ENCODE measurements at regions not wholly inside any gene's neighbourhood (a gene's known extent, or its start where the extent isn't known, plus 50 kb on each side); places are given as distances from the start of the nearest gene placed in this dataset.
"Not testable (repeated sequence)": the region's sequence is repeated elsewhere in the genome, so short reads cannot be mapped to it uniquely, and the experiment has no call there.

- H3K4me2 ChIP-seq (ENCODE audit: low read depth, low read length, poor library complexity, severe bottlenecking): no peak overlapping the region
- H3K36me3 ChIP-seq (ENCODE audit: insufficient read depth, low read length): no peaks in the 10 kb centered on the region
- no peaks in the 10 kb centered on the region for H3K79me2 ChIP-seq (ENCODE audit: low read length)
- peak; percentile 79 for DNase-seq
- H2AFZ ChIP-seq (ENCODE audit: low read length): no peak overlapping the region
- no peak overlapping the region for H3K9ac ChIP-seq (ENCODE audit: low read length)
- H3K9me2 ChIP-seq (replicated peaks; ENCODE audit: insufficient read depth, low read length): no peaks in the 10 kb centered on the region
- H3K9me3 ChIP-seq (ENCODE audit: low read length): no peaks in the 10 kb centered on the region; the same call in none of the 2 replicates
- no peak overlapping the region for H3K4me3 ChIP-seq (ENCODE audit: low read length)
- H3K27me3 ChIP-seq (ENCODE audit: low read length): no peaks in the 10 kb centered on the region
- no peaks in the 10 kb centered on the region for H3K4me1 ChIP-seq (ENCODE audit: low read length)
- H3K27ac ChIP-seq (ENCODE audit: low read length): no peak overlapping the region
- H4K20me1 ChIP-seq (ENCODE audit: insufficient read depth, low read depth, low read length): no peaks in the 10 kb centered on the region
Measured at GRCh38 chrX:145393702-145394235, 146.5 kb downstream of the SPANXN1 start.

GRCh38 chrX:145394344-145394743 lies 147.0 kb downstream of the SPANXN1 start:
- Histone ChIP-seq H3K9me3 (ENCODE audit: low read length) (no peaks in the 10 kb centered on the region; the same call in none of the 2 replicates), H3K4me2 (ENCODE audit: low read depth, low read length, poor library complexity, severe bottlenecking) (no peak overlapping the region), H3K4me1 (ENCODE audit: low read length) (0 out of 2 replicates have a peak, but pooled peaks cover 2% of the 10 kb centered on the region), H3K79me2 (ENCODE audit: low read length) (no peaks in the 10 kb centered on the region), H4K20me1 (ENCODE audit: insufficient read depth, low read depth, low read length) (no peaks in the 10 kb centered on the region), H2AFZ (ENCODE audit: low read length) (no peak overlapping the region), H3K9me2 (replicated peaks; ENCODE audit: insufficient read depth, low read length) (no peaks in the 10 kb centered on the region), H3K9ac (ENCODE audit: low read length) (no peak overlapping the region), H3K36me3 (ENCODE audit: insufficient read depth, low read length) (no peaks in the 10 kb centered on the region), H3K27ac (ENCODE audit: low read length) (no peak overlapping the region), H3K27me3 (ENCODE audit: low read length) (no peaks in the 10 kb centered on the region), H3K4me3 (ENCODE audit: low read length) (no peak overlapping the region)
- DNase-seq: no peak

- no peak for DNase-seq
- Histone ChIP-seq H4K20me1 (ENCODE audit: insufficient read depth, low read depth, low read length) (no peaks in the 10 kb centered on the region), H3K4me3 (ENCODE audit: low read length) (no peak overlapping the region), H3K4me2 (ENCODE audit: low read depth, low read length, poor library complexity, severe bottlenecking) (no peak overlapping the region), H3K27me3 (ENCODE audit: low read length) (no peaks in the 10 kb centered on the region), H2AFZ (ENCODE audit: low read length) (no peak overlapping the region), H3K9ac (ENCODE audit: low read length) (no peak overlapping the region), H3K27ac (ENCODE audit: low read length) (no peak overlapping the region), H3K36me3 (ENCODE audit: insufficient read depth, low read length) (no peaks in the 10 kb centered on the region), H3K4me1 (ENCODE audit: low read length) (0 out of 2 replicates have a peak, but pooled peaks cover 3% of the 10 kb centered on the region), H3K9me2 (replicated peaks; ENCODE audit: insufficient read depth, low read length) (no peaks in the 10 kb centered on the region), H3K9me3 (ENCODE audit: low read length) (no peaks in the 10 kb centered on the region; the same call in none of the 2 replicates), H3K79me2 (ENCODE audit: low read length) (no peaks in the 10 kb centered on the region)
Measured at GRCh38 chrX:145396612-145397011, 149.3 kb downstream of the SPANXN1 start.

- Histone ChIP-seq H4K20me1 (ENCODE audit: insufficient read depth, low read depth, low read length) (no peaks in the 10 kb centered on the region), H3K4me2 (ENCODE audit: low read depth, low read length, poor library complexity, severe bottlenecking) (no peak overlapping the region), H3K4me1 (ENCODE audit: low read length) (peaks cover 6% of the 10 kb centered on the region; the same call in 1 of the 2 replicates), H3K27ac (ENCODE audit: low read length) (no peak overlapping the region), H3K79me2 (ENCODE audit: low read length) (no peaks in the 10 kb centered on the region), H3K9ac (ENCODE audit: low read length) (no peak overlapping the region), H3K36me3 (ENCODE audit: insufficient read depth, low read length) (no peaks in the 10 kb centered on the region), H3K4me3 (ENCODE audit: low read length) (no peak overlapping the region), H2AFZ (ENCODE audit: low read length) (no peak overlapping the region), H3K9me2 (replicated peaks; ENCODE audit: insufficient read depth, low read length) (no peaks in the 10 kb centered on the region), H3K9me3 (ENCODE audit: low read length) (no peaks in the 10 kb centered on the region), H3K27me3 (ENCODE audit: low read length) (no peaks in the 10 kb centered on the region)
- peak; percentile 88 for DNase-seq
Measured at GRCh38 chrX:145405012-145405411, 157.7 kb downstream of the SPANXN1 start.

- no peaks in the 10 kb centered on the region for H3K9me3 ChIP-seq (ENCODE audit: low read length)
- no peak overlapping the region for H3K9ac ChIP-seq (ENCODE audit: low read length)
- H3K4me3 ChIP-seq (ENCODE audit: low read length): no peak overlapping the region
- H3K27ac ChIP-seq (ENCODE audit: low read length): no peak overlapping the region
- peaks cover under 1% of the 10 kb centered on the region; the same call in 1 of the 2 replicates for H3K4me1 ChIP-seq (ENCODE audit: low read length)
- H3K9me2 ChIP-seq (replicated peaks; ENCODE audit: insufficient read depth, low read length): no peaks in the 10 kb centered on the region
- H3K36me3 ChIP-seq (ENCODE audit: insufficient read depth, low read length): no peaks in the 10 kb centered on the region
- no peaks in the 10 kb centered on the region for H3K79me2 ChIP-seq (ENCODE audit: low read length)
- H2AFZ ChIP-seq (ENCODE audit: low read length): no peak overlapping the region
- no peak for DNase-seq
- H4K20me1 ChIP-seq (ENCODE audit: insufficient read depth, low read depth, low read length): no peaks in the 10 kb centered on the region
- H3K27me3 ChIP-seq (ENCODE audit: low read length): no peaks in the 10 kb centered on the region
- H3K4me2 ChIP-seq (ENCODE audit: low read depth, low read length, poor library complexity, severe bottlenecking): no peak overlapping the region
Measured at GRCh38 chrX:145410622-145411021, 163.3 kb downstream of the SPANXN1 start.

- H3K27ac ChIP-seq (ENCODE audit: low read length); H3K27me3 ChIP-seq (ENCODE audit: low read length); H3K9me2 ChIP-seq (replicated peaks; ENCODE audit: insufficient read depth, low read length); H3K4me2 ChIP-seq (ENCODE audit: low read depth, low read length, poor library complexity, severe bottlenecking); H3K79me2 ChIP-seq (ENCODE audit: low read length); H3K4me1 ChIP-seq (ENCODE audit: low read length); H3K9me3 ChIP-seq (ENCODE audit: low read length); H2AFZ ChIP-seq (ENCODE audit: low read length); H3K9ac ChIP-seq (ENCODE audit: low read length); H4K20me1 ChIP-seq (ENCODE audit: insufficient read depth, low read depth, low read length); DNase-seq; H3K36me3 ChIP-seq (ENCODE audit: insufficient read depth, low read length); H3K4me3 ChIP-seq (ENCODE audit: low read length): not testable (repeated sequence)
Measured at GRCh38 chrX:145436211-145436610, 188.9 kb downstream of the SPANXN1 start.

- Histone ChIP-seq H3K27ac (ENCODE audit: low read length) (no peak overlapping the region), H3K27me3 (ENCODE audit: low read length) (no peaks in the 10 kb centered on the region), H4K20me1 (ENCODE audit: insufficient read depth, low read depth, low read length) (no peaks in the 10 kb centered on the region), H3K4me3 (ENCODE audit: low read length) (no peak overlapping the region), H3K79me2 (ENCODE audit: low read length) (no peaks in the 10 kb centered on the region), H3K4me2 (ENCODE audit: low read depth, low read length, poor library complexity, severe bottlenecking) (no peak overlapping the region), H3K4me1 (ENCODE audit: low read length) (no peaks in the 10 kb centered on the region; the same call in 1 of the 2 replicates), H2AFZ (ENCODE audit: low read length) (0 out of 2 replicates have a peak overlapping the region, but pooled peaks have one; percentile 74), H3K9ac (ENCODE audit: low read length) (no peak overlapping the region), H3K36me3 (ENCODE audit: insufficient read depth, low read length) (no peaks in the 10 kb centered on the region), H3K9me2 (replicated peaks; ENCODE audit: insufficient read depth, low read length) (no peaks in the 10 kb centered on the region), H3K9me3 (ENCODE audit: low read length) (peaks cover 5% of the 10 kb centered on the region; the same call in 1 of the 2 replicates)
- peak; percentile 57 for DNase-seq
Measured at GRCh38 chrX:145464650-145465049, 217.3 kb downstream of the SPANXN1 start.

- Histone ChIP-seq H3K9ac (ENCODE audit: low read length) (no peak overlapping the region), H3K27me3 (ENCODE audit: low read length) (no peaks in the 10 kb centered on the region), H4K20me1 (ENCODE audit: insufficient read depth, low read depth, low read length) (no peaks in the 10 kb centered on the region), H3K4me3 (ENCODE audit: low read length) (no peak overlapping the region), H3K4me2 (ENCODE audit: low read depth, low read length, poor library complexity, severe bottlenecking) (no peak overlapping the region), H3K36me3 (ENCODE audit: insufficient read depth, low read length) (no peaks in the 10 kb centered on the region), H3K9me2 (replicated peaks; ENCODE audit: insufficient read depth, low read length) (no peaks in the 10 kb centered on the region; the same call in 1 of the 2 replicates), H2AFZ (ENCODE audit: low read length) (no peak overlapping the region), H3K79me2 (ENCODE audit: low read length) (no peaks in the 10 kb centered on the region), H3K27ac (ENCODE audit: low read length) (no peak overlapping the region), H3K4me1 (ENCODE audit: low read length) (no peaks in the 10 kb centered on the region), H3K9me3 (ENCODE audit: low read length) (no peaks in the 10 kb centered on the region)
- DNase-seq: no peak
Measured at GRCh38 chrX:145475725-145476124, 228.4 kb downstream of the SPANXN1 start.

Measured in Karpas-422 (cell line).